ENCODE measurements at regions not wholly inside any gene's neighbourhood (a gene's known extent, or its start where the extent isn't known, plus 50 kb on each side); places are given as distances from the start of the nearest gene placed in this dataset.

DNA sequence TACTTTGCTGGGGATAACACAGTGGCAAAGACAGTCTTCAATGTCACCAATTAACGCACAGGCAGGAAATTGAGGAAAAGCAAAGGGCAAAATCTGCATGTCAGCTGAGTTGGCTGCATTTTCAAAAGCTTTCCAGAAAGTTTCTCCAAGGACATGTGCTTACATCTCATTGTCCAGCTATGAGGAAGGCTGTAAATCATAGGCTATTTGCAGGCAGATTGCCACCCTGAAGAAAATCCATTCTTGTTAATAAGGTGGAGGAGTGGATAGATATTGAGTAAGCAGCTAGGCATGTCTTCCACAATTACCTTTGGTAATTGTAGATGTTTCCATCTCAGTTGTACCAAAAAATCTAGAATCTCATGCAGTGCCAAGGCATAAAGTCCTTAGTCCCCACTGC, 278.0 kb upstream of the NUDT12 start:
- TF ChIP-seq, protein P1, sequence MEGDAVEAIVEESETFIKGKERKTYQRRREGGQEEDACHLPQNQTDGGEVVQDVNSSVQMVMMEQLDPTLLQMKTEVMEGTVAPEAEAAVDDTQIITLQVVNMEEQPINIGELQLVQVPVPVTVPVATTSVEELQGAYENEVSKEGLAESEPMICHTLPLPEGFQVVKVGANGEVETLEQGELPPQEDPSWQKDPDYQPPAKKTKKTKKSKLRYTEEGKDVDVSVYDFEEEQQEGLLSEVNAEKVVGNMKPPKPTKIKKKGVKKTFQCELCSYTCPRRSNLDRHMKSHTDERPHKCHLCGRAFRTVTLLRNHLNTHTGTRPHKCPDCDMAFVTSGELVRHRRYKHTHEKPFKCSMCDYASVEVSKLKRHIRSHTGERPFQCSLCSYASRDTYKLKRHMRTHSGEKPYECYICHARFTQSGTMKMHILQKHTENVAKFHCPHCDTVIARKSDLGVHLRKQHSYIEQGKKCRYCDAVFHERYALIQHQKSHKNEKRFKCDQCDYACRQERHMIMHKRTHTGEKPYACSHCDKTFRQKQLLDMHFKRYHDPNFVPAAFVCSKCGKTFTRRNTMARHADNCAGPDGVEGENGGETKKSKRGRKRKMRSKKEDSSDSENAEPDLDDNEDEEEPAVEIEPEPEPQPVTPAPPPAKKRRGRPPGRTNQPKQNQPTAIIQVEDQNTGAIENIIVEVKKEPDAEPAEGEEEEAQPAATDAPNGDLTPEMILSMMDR (conservative IDR thresholded peaks at IDR 0.05): no peak
- no peak for TF ChIP-seq ZFX (IDR thresholded peaks at IDR 0.05)
